ENCODE measurements at regions not wholly inside any gene's neighbourhood (a gene's known extent, or its start where the extent isn't known, plus 50 kb on each side); places are given as distances from the start of the nearest gene placed in this dataset.

- Histone ChIP-seq H3F3A (ENCODE audit: low read depth) (no peaks in the 10 kb centered on the region), H3K79me2 (ENCODE audit: low read depth) (no peaks in the 10 kb centered on the region), H4K20me1 (ENCODE audit: low read depth) (no peaks in the 10 kb centered on the region), H2AFZ (replicated peaks) (no peak overlapping the region), H3K9ac (no peak overlapping the region), H3K9me3 (ENCODE audit: low read depth) (no peaks in the 10 kb centered on the region), H3K36me3 (no peaks in the 10 kb centered on the region), H3K4me2 (no peak overlapping the region), H3K27ac (no peak overlapping the region), H3K4me3 (no peak overlapping the region), H3K27me3 (peaks cover 11% of the 10 kb centered on the region), H3K4me1 (peaks cover 4% of the 10 kb centered on the region)
- no peak overlapping the region for H3K27ac Mint-ChIP-seq
- no peaks in the 10 kb centered on the region for H3K36me3 Mint-ChIP-seq
- peaks cover 11% of the 10 kb centered on the region for H3K27me3 Mint-ChIP-seq (ENCODE audit: insufficient read depth, low read depth)
- DNase-seq (ENCODE audit: low spot score), result no peak
- peaks cover 3% of the 10 kb centered on the region for H3K9me3 Mint-ChIP-seq
- H3K4me1 Mint-ChIP-seq, result no peaks in the 10 kb centered on the region
- no peak overlapping the region for H3K4me3 Mint-ChIP-seq
- TF ChIP-seq, protein P1, sequence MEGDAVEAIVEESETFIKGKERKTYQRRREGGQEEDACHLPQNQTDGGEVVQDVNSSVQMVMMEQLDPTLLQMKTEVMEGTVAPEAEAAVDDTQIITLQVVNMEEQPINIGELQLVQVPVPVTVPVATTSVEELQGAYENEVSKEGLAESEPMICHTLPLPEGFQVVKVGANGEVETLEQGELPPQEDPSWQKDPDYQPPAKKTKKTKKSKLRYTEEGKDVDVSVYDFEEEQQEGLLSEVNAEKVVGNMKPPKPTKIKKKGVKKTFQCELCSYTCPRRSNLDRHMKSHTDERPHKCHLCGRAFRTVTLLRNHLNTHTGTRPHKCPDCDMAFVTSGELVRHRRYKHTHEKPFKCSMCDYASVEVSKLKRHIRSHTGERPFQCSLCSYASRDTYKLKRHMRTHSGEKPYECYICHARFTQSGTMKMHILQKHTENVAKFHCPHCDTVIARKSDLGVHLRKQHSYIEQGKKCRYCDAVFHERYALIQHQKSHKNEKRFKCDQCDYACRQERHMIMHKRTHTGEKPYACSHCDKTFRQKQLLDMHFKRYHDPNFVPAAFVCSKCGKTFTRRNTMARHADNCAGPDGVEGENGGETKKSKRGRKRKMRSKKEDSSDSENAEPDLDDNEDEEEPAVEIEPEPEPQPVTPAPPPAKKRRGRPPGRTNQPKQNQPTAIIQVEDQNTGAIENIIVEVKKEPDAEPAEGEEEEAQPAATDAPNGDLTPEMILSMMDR (IDR thresholded peaks at IDR 0.05), result no peak
- TF ChIP-seq EZH2phosphoT487 (IDR thresholded peaks at IDR 0.05) (no peak), EZH2 (IDR thresholded peaks at IDR 0.05) (no peak)
Observed at GRCh38 chr20:22688485-22688884, 104.1 kb upstream of the FOXA2 start.

GRCh38 chr20:22689266-22689665 is 104.9 kb upstream of the FOXA2 start:
- no peaks in the 10 kb centered on the region for H3K79me2 ChIP-seq (ENCODE audit: low read depth)
- H3K27ac ChIP-seq, result no peak overlapping the region
- peaks cover 4% of the 10 kb centered on the region for H3K4me1 ChIP-seq
- H3K27ac Mint-ChIP-seq, result no peak overlapping the region
- no peak for TF ChIP-seq EZH2 (IDR thresholded peaks at IDR 0.05)
- TF ChIP-seq EZH2phosphoT487 (IDR thresholded peaks at IDR 0.05), result no peak
- TF ChIP-seq, protein P1 (IDR thresholded peaks at IDR 0.05), result no peak
- no peak overlapping the region for H3K4me2 ChIP-seq
- H3K36me3 ChIP-seq, result no peaks in the 10 kb centered on the region
- H2AFZ ChIP-seq (replicated peaks), result no peak overlapping the region
- H4K20me1 ChIP-seq (ENCODE audit: low read depth), result no peaks in the 10 kb centered on the region
- H3K4me3 Mint-ChIP-seq, result no peak overlapping the region
- H3K9me3 Mint-ChIP-seq, result peaks cover 3% of the 10 kb centered on the region
- no peak overlapping the region for H3K4me3 ChIP-seq
- H3K9me3 ChIP-seq (ENCODE audit: low read depth), result no peaks in the 10 kb centered on the region
- peaks cover 9% of the 10 kb centered on the region for H3K27me3 Mint-ChIP-seq (ENCODE audit: insufficient read depth, low read depth)
- no peaks in the 10 kb centered on the region for H3K4me1 Mint-ChIP-seq
- H3K36me3 Mint-ChIP-seq, result no peaks in the 10 kb centered on the region
- H3F3A ChIP-seq (ENCODE audit: low read depth), result no peaks in the 10 kb centered on the region
- H3K27me3 ChIP-seq, result peaks cover 11% of the 10 kb centered on the region
- H3K9ac ChIP-seq, result no peak overlapping the region
- DNase-seq (ENCODE audit: low spot score), result no peak

- Mint-ChIP-seq H3K4me1 (no peaks in the 10 kb centered on the region), H3K4me3 (no peak overlapping the region), H3K36me3 (no peaks in the 10 kb centered on the region), H3K27me3 (ENCODE audit: insufficient read depth, low read depth) (peaks cover 9% of the 10 kb centered on the region), H3K27ac (no peak overlapping the region), H3K9me3 (peaks cover 3% of the 10 kb centered on the region)
- Histone ChIP-seq H3K36me3 (no peaks in the 10 kb centered on the region), H3K79me2 (ENCODE audit: low read depth) (no peaks in the 10 kb centered on the region), H3K9ac (no peak overlapping the region), H3K4me3 (no peak overlapping the region), H3K9me3 (ENCODE audit: low read depth) (no peaks in the 10 kb centered on the region), H2AFZ (replicated peaks) (no peak overlapping the region), H3K27me3 (peaks cover 11% of the 10 kb centered on the region), H3K4me2 (no peak overlapping the region), H4K20me1 (ENCODE audit: low read depth) (no peaks in the 10 kb centered on the region), H3K27ac (no peak overlapping the region), H3K4me1 (peaks cover 4% of the 10 kb centered on the region), H3F3A (ENCODE audit: low read depth) (no peaks in the 10 kb centered on the region)
- no peak for DNase-seq (ENCODE audit: low spot score)
- TF ChIP-seq, protein P1 (IDR thresholded peaks at IDR 0.05), result no peak
- no peak for TF ChIP-seq EZH2phosphoT487 (IDR thresholded peaks at IDR 0.05)
- TF ChIP-seq EZH2 (IDR thresholded peaks at IDR 0.05), result no peak
Observed at GRCh38 chr20:22690000-22690399, 105.6 kb upstream of the FOXA2 start.
